GM12875 (cell line): ENCODE measurements at regions not wholly inside any gene's neighbourhood (a gene's known extent, or its start where the extent isn't known, plus 50 kb on each side); places are given as distances from the start of the nearest gene placed in this dataset.

Experiments
- H3K4me3 ChIP-seq: one replicate; pipeline ENCODE4 v1.5.1; 2011; ENCODE audit warnings: low read depth, low read length, control low read depth
- CTCF ChIP-seq: IDR thresholded peaks from 2 replicates; pipeline ENCODE4 v1.5.1; 2011; ENCODE audit warnings: low read depth, mild to moderate bottlenecking, control low read depth, inconsistent platforms, low read length, moderate library complexity, borderline replicate concordance; ENCODE audit not compliant: insufficient read depth

- no peak overlapping the region for H3K4me3 ChIP-seq
- TF ChIP-seq CTCF: no peak
These were observed 243.3 kb upstream of the B3GAT1 start for GRCh38 chr11:134655189-134655989.

GRCh38 chr11:134654161-134654915, 242.3 kb upstream of the B3GAT1 start:
- no peak for TF ChIP-seq CTCF
- H3K4me3 ChIP-seq: no peak overlapping the region

GRCh38 chr11:134652586-134653255, 240.7 kb upstream of the B3GAT1 start:
- TF ChIP-seq CTCF: no peak
- no peak overlapping the region for H3K4me3 ChIP-seq

- no peak overlapping the region for H3K4me3 ChIP-seq
- TF ChIP-seq CTCF: no peak
These were observed 235.2 kb upstream of the B3GAT1 start for GRCh38 chr11:134647066-134647743.

GRCh38 chr11:134646561-134646960, 234.5 kb upstream of the B3GAT1 start:
- TF ChIP-seq CTCF: no peak
- H3K4me3 ChIP-seq: no peak overlapping the region

- no peak overlapping the region for H3K4me3 ChIP-seq
- no peak for TF ChIP-seq CTCF
These were observed 233.5 kb upstream of the B3GAT1 start for GRCh38 chr11:134645576-134645975.
